Hematopoietic multipotent progenitor cell (in vitro differentiated cells): ENCODE measurements at regions not wholly inside any gene's neighbourhood (a gene's known extent, or its start where the extent isn't known, plus 50 kb on each side); places are given as distances from the start of the nearest gene placed in this dataset.
"Not testable (repeated sequence)": the region's sequence is repeated elsewhere in the genome, so short reads cannot be mapped to it uniquely, and the experiment has no call there.

Source experiments
- DNase-seq, 3 donors: peaks; one replicate each; pipeline ENCODE4 v3.0.0-alpha.2; 2011 to 2015; ENCODE audit warnings: low read depth in 2 of 3, low spot score in 2 of 3

- no peak for DNase-seq
Measured at GRCh38 chr4:164056426-164057142, 562.1 kb downstream of the TMA16 start.

GRCh38 chr4:164058776-164059445 lies 564.4 kb downstream of the TMA16 start:
- no peak for DNase-seq

- DNase-seq, result no peak
Measured at GRCh38 chr4:164060456-164060855, 566.0 kb downstream of the TMA16 start.

- no peak for DNase-seq
Measured at GRCh38 chr4:164068392-164068791, 573.9 kb downstream of the TMA16 start.

GRCh38 chr4:164070625-164071024 lies 576.1 kb downstream of the TMA16 start:
- DNase-seq, result no peak

GRCh38 chr4:164081371-164081770 lies 586.9 kb downstream of the TMA16 start:
- DNase-seq, result no peak

GRCh38 chr4:164081801-164082200 lies 587.3 kb downstream of the TMA16 start:
- DNase-seq, result no peak

GRCh38 chr4:164087733-164088132 lies 593.2 kb downstream of the TMA16 start:
- DNase-seq, result no peak

- no peak for DNase-seq
Measured at GRCh38 chr4:164095313-164096110, 601.0 kb downstream of the TMA16 start.

- DNase-seq, result no peak
Measured at GRCh38 chr4:164096766-164097518, 602.5 kb downstream of the TMA16 start.

- DNase-seq, result not testable (repeated sequence)
Measured at GRCh38 chr4:164100741-164101365, 606.4 kb downstream of the TMA16 start.

GRCh38 chr4:164108971-164109370 lies 614.5 kb downstream of the TMA16 start:
- no peak for DNase-seq

GRCh38 chr4:164109503-164109902 lies 615.0 kb downstream of the TMA16 start:
- no peak for DNase-seq

- no peak for DNase-seq
Measured at GRCh38 chr4:164115236-164115635, 620.7 kb downstream of the TMA16 start.

- DNase-seq, result no peak
Measured at GRCh38 chr4:164116286-164116685, 621.8 kb downstream of the TMA16 start.

- DNase-seq, result no peak
Measured at GRCh38 chr4:164134388-164134787, 619.5 kb upstream of the SMIM31 start.

GRCh38 chr4:164136180-164136616 lies 617.7 kb upstream of the SMIM31 start:
- DNase-seq, result no peak

GRCh38 chr4:164138521-164138920 lies 615.4 kb upstream of the SMIM31 start:
- no peak for DNase-seq

GRCh38 chr4:164139291-164139690 lies 614.6 kb upstream of the SMIM31 start:
- no peak for DNase-seq

GRCh38 chr4:164141755-164142375 lies 612.1 kb upstream of the SMIM31 start:
- not testable (repeated sequence) for DNase-seq
